ENCODE measurements at regions not wholly inside any gene's neighbourhood (a gene's known extent, or its start where the extent isn't known, plus 50 kb on each side); places are given as distances from the start of the nearest gene placed in this dataset.

GRCh38 chr4:11769434-11769833 lies 340.7 kb upstream of the HS3ST1 start (continued):
- no peak for TF ChIP-seq FOXA2 (IDR thresholded peaks at IDR 0.05)
- no peak for TF ChIP-seq RXRA (IDR thresholded peaks at IDR 0.05)
- no peak for TF ChIP-seq FOXA1 (IDR thresholded peaks at IDR 0.05)
- no peak for TF ChIP-seq ZBTB33 (IDR thresholded peaks at IDR 0.05)

GRCh38 chr4:11768251-11768972 lies 339.7 kb upstream of the HS3ST1 start:
- H3K27me3 ChIP-seq (ENCODE audit: control insufficient read depth in 4 of 4, insufficient read depth in 4 of 4, low read length in 3 of 4) = peaks cover 0 to 4% (median 0%) of the 10 kb centered on the region in 4 donors
- H3K4me3 ChIP-seq (ENCODE audit: low read depth in 1 of 3, low read length in 3 of 3) = no peak overlapping the region
- 53% methylated on average over 7 of the region's 7 CpGs for WGBS
- DNase-seq (ENCODE audit: low spot score) = no peak
- H3K9ac ChIP-seq (ENCODE audit: low read depth in 1 of 2, low read length in 2 of 2) = no peak overlapping the region
- H3K27ac ChIP-seq (ENCODE audit: low read depth in 1 of 2, low read length in 2 of 2) = no peak overlapping the region
- TF ChIP-seq MAX (IDR thresholded peaks at IDR 0.05) (no peak), GABPA (IDR thresholded peaks at IDR 0.05 in 1 of 2, conservative IDR thresholded peaks at IDR 0.05 in 1 of 2) (no peak), HNF4G (IDR thresholded peaks at IDR 0.05) (no peak), YY1 (IDR thresholded peaks at IDR 0.05) (no peak), SP1 (IDR thresholded peaks at IDR 0.05) (no peak), ZBTB33 (IDR thresholded peaks at IDR 0.05) (no peak), JUND (IDR thresholded peaks at IDR 0.05) (no peak), NR2F2 (IDR thresholded peaks at IDR 0.05) (no peak), ATF3 (IDR thresholded peaks at IDR 0.05) (no peak), REST (IDR thresholded peaks at IDR 0.05) (no peak), FOXA2 (IDR thresholded peaks at IDR 0.05) (no peak)
- H3K36me3 ChIP-seq (ENCODE audit: control insufficient read depth in 4 of 4, insufficient read depth in 3 of 4, low read depth in 1 of 4, low read length in 3 of 4) = no peaks in the 10 kb centered on the region
- no peaks in the 10 kb centered on the region for H3K4me1 ChIP-seq (ENCODE audit: control insufficient read depth in 4 of 4, insufficient read depth in 4 of 4, low read length in 3 of 4)
- no peaks in the 10 kb centered on the region for H3K9me3 ChIP-seq (ENCODE audit: control insufficient read depth in 4 of 4, low read length in 3 of 4)
